Medulla oblongata (tissue), 1 donor: ENCODE measurements at regions not wholly inside any gene's neighbourhood (a gene's known extent, or its start where the extent isn't known, plus 50 kb on each side); places are given as distances from the start of the nearest gene placed in this dataset.
"Not testable (repeated sequence)": the region's sequence is repeated elsewhere in the genome, so short reads cannot be mapped to it uniquely, and the experiment has no call there.

ENCODE experiments used
- DNase-seq: peaks from one replicate; pipeline ENCODE4 v3.0.0-alpha.2; 2015; ENCODE audit errors: extremely low spot score

- no peak for DNase-seq
Observed at GRCh38 chr5:84487963-84488362, 103.3 kb upstream of the EDIL3 start.

DNA sequence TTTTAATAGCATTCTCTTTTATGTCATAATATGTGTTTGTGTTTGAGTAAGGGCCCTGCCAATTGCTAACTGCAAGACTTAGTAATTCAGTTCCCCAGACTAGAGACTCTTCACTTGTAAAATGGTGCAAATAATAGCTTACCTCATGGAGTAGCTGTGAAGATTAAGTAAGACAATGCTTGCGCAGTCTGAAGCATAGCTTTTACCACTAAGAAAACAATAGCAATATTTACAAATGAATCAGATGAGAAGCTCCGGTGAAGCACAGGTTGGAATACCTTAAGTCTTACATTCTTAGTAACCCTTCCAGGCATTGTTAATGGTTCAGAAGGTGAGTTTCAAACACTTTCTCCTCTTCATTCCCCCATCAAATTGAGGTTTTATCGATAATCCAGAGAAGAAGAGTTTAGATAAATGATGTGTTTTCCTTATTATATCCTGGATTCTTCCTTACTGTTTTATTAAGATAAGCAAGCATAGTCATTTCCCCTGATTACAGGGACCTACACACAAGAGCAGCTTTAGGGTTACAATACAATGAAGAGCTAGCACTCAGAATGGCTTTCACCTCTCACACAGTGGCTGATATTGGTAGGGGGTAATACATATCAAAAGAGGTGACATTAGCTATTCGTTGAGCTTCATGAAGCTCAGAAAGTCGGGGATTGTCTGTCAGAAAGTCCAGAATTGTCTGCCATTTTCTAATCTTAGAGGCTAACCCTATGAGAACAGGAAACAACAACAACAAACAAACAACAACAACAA is 96.4 kb upstream of the EDIL3 start:
- DNase-seq = no peak

- DNase-seq = no peak
Observed at GRCh38 chr5:84478603-84479002, 93.9 kb upstream of the EDIL3 start.

GRCh38 chr5:84477485-84477884 is 92.8 kb upstream of the EDIL3 start:
- DNase-seq = no peak

DNA sequence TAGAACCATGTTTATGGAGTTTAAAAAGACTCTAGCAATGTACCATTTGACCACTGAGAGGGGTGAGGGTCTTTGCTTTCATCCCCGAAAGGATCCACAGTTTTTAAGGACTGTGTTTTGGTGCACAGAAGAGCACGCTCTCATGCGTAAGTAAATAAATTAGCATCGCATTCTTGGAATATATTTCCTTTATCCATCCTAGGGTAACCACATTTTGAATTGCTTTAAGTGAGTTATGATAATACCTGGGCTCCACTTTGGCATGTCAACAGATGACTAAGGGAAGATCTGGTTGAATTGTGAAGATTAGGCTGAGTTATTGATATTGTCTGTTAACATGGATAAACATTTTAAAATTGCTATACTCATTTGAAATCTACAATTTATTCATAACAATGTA is 89.4 kb upstream of the EDIL3 start:
- DNase-seq = no peak

- DNase-seq = no peak
Observed at GRCh38 chr5:84453405-84453804, 68.7 kb upstream of the EDIL3 start.

- DNase-seq = no peak
Observed at GRCh38 chr5:84450617-84451414, 66.1 kb upstream of the EDIL3 start.

- DNase-seq = no peak
Observed at GRCh38 chr5:84445049-84445685, 60.5 kb upstream of the EDIL3 start.

GRCh38 chr5:84438456-84438855 is 53.8 kb upstream of the EDIL3 start:
- no peak for DNase-seq

DNA sequence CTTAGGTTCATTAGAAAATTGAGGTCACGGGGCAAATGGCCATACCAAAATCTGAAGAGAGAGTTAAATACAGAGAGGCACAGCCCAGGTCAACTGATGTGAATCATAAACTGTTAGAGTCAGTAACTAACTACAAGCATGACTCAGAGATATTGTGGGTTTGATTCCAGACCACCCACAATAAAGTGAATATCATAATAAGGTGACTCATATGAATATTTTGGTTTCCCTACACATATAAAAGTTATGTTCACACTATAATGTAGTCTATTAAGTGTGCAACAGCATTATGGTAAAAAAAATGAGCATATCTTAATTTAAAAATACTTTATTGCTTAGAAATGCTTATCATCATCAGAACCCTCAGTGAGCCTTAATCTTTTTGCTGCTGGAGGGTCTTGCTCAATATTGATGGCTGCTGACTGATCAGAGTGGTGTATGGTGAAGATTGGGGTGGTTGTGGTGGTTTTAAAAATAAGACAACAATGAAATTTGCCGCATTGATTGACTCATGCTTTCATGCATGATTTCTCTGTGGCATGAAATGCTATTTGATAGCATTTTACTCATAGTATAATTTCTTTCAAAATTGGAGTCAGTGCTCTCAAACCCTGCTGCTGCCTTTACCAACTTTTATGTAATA is 53.1 kb upstream of the EDIL3 start:
- DNase-seq = no peak

DNA sequence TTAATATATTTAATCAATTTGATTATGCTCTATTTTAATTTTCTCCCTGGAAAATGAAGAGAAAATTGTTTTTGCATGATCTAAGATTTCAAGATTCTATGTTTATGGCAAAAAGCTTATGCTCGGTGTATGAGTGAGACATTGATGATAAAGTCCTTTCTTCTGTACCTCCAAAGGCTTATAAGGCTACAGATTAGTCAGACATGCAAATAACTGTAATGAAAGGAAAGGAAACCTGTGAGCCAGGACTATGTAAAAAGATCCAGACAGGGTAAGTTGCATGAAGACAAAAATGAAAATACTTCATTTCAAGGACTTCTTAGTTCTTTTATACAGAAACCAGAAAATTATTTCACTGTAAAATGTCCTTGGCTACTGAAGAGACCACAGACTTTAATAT is 52.2 kb upstream of the EDIL3 start:
- no peak for DNase-seq

DNA sequence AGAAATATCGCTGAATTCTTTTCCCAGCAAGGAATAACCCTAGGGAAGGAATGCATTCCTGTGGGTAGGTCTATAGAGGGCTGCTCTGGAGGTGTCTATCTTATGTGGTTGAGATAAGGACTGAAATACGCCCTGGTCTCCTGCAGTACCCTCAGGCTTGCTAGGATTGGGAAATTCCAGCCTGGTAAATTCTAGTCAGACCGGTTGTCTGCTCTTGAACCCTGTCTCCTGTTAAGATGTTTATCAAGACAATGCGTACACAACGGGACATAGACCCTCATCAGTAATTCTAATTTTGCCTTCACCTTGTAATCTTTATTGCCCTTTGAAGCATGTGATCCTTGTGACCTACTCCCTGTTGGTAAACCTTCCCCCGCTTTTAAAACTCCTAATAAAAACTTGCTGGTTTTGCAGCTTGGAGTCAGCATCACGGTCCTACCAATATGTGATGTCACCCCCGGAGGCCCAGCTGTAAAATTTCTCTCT is 51.2 kb upstream of the EDIL3 start:
- not testable (repeated sequence) for DNase-seq
